ENCODE measurements at regions not wholly inside any gene's neighbourhood (a gene's known extent, or its start where the extent isn't known, plus 50 kb on each side); places are given as distances from the start of the nearest gene placed in this dataset.

DNA sequence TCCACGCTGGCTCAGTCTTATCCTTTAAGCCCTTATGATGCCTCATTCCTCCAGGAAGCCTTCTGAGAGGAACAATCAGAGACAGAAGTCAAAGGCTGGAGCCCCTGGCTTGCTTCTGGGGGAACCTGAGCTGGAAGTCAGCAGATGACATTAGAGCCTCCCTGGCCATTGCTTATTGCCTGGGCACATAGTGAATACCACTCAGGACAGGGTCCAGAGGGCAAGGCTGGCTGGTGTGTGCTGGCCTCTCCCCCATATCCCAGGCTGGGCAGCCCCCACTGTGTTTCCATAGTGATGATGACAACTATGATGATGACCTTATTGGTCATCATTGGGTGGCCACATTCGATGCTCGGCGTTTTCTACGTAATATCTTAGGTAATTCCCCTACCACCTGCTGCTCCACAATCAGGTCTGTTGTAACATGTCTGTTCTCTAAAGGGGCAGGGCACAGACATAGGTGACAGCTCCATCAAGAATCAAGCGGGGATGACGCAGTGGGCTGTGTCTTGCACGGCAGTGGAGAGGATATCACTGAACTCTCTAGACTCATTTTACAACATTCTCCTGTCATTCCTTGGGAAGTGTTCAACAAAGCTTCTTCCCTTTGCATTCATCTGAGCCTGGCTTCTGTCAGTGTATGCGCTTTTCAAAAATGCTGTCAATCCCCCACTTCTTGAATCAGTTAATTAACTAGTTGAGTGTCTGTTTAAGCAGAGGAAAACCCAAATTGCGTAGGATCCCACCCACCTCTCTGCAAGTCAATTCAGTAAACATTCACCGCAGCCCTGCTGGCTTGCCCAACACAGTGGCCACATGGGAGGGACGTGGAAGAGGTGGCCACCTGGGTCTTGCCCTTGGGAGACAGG, 89.4 kb upstream of the TSHZ3 start:
- no peak overlapping the region for H3K4me2 ChIP-seq
- WGBS (ENCODE audit: missing lambda C conversion rate): 22% methylated on average over 12 of the region's 12 CpGs
- ChIA-PET CTCF (interaction anchor here (1.2 to 1.7 kb wide), 3 partner anchors 13 to 29 kb away, joined by 3 to 5 read pairs (median 3); no protein-coding TSS in a partner anchor), POLR2A (no interaction called here)
- ATAC-seq (no peak), FAIRE-seq (no peak), DNase-seq (ENCODE audit: low read depth in 1 of 2, low spot score in 1 of 2) (no peak)
- no peak overlapping the region for H3K27ac ChIP-seq
- H3K4me1 ChIP-seq: no peaks in the 10 kb centered on the region
- no peak overlapping the region for H3K4me3 ChIP-seq
- H3K9me3 ChIP-seq: peaks cover 41% of the 10 kb centered on the region
- TF ChIP-seq RNF2 (IDR thresholded peaks at IDR 0.05; ENCODE audit: borderline replicate concordance, low read depth) (no peak), RARB (CRISPR knock-in tag; IDR thresholded peaks at IDR 0.05) (no peak), CEBPB (IDR thresholded peaks at IDR 0.05) (no peak), NPAS2 (CRISPR knock-in tag; IDR thresholded peaks at IDR 0.05; ENCODE audit: borderline replicate concordance) (no peak), CBX8 (IDR thresholded peaks at IDR 0.05) (no peak), HOXB13 (CRISPR knock-in tag; IDR thresholded peaks at IDR 0.05; ENCODE audit: low read depth) (no peak), HOXB5 (CRISPR knock-in tag; IDR thresholded peaks at IDR 0.05) (no peak), PHF8 (IDR thresholded peaks at IDR 0.05; ENCODE audit: borderline replicate concordance, low read depth) (no peak), TFCP2L1 (CRISPR knock-in tag; IDR thresholded peaks at IDR 0.05) (no peak), KDM5A (IDR thresholded peaks at IDR 0.05) (no peak)
- TF ChIP-seq, protein P1, sequence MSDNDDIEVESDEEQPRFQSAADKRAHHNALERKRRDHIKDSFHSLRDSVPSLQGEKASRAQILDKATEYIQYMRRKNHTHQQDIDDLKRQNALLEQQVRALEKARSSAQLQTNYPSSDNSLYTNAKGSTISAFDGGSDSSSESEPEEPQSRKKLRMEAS (IDR thresholded peaks at IDR 0.05): no peak

GRCh38 chr19:31439270-31439573, 90.0 kb upstream of the TSHZ3 start:
- ChIA-PET CTCF (interaction anchor here (1.2 to 1.7 kb wide), 3 partner anchors 12 to 29 kb away, joined by 3 to 5 read pairs (median 3); no protein-coding TSS in a partner anchor), POLR2A (no interaction called here)
- H3K27ac ChIP-seq: no peak overlapping the region
- DNase-seq (ENCODE audit: low read depth in 1 of 2, low spot score in 1 of 2) (no peak), ATAC-seq (no peak), FAIRE-seq (no peak)
- peaks cover 40% of the 10 kb centered on the region for H3K9me3 ChIP-seq
- H3K4me1 ChIP-seq: no peaks in the 10 kb centered on the region
- TF ChIP-seq POLR2AphosphoS2 (conservative IDR thresholded peaks at IDR 0.05; ENCODE audit: low read length): no peak
- no peak for TF ChIP-seq RARB (CRISPR knock-in tag; IDR thresholded peaks at IDR 0.05)
- TF ChIP-seq JUNB (IDR thresholded peaks at IDR 0.05): no peak
- TF ChIP-seq, protein P1 (IDR thresholded peaks at IDR 0.05): no peak
- TF ChIP-seq MYC (IDR thresholded peaks at IDR 0.05; ENCODE audit: borderline replicate concordance, low read length): no peak
- TF ChIP-seq, protein P2, sequence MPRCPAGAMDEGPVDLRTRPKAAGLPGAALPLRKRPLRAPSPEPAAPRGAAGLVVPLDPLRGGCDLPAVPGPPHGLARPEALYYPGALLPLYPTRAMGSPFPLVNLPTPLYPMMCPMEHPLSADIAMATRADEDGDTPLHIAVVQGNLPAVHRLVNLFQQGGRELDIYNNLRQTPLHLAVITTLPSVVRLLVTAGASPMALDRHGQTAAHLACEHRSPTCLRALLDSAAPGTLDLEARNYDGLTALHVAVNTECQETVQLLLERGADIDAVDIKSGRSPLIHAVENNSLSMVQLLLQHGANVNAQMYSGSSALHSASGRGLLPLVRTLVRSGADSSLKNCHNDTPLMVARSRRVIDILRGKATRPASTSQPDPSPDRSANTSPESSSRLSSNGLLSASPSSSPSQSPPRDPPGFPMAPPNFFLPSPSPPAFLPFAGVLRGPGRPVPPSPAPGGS (IDR thresholded peaks at IDR 0.05): no peak
- no peak for TF ChIP-seq HOXB5 (CRISPR knock-in tag; IDR thresholded peaks at IDR 0.05)
- TF ChIP-seq, protein P3, sequence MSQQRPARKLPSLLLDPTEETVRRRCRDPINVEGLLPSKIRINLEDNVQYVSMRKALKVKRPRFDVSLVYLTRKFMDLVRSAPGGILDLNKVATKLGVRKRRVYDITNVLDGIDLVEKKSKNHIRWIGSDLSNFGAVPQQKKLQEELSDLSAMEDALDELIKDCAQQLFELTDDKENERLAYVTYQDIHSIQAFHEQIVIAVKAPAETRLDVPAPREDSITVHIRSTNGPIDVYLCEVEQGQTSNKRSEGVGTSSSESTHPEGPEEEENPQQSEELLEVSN (IDR thresholded peaks at IDR 0.05; ENCODE audit: borderline replicate concordance, low read depth): no peak
- TF ChIP-seq HEYL (CRISPR knock-in tag; IDR thresholded peaks at IDR 0.05): no peak
- no peak for TF ChIP-seq NPAS2 (CRISPR knock-in tag; IDR thresholded peaks at IDR 0.05; ENCODE audit: borderline replicate concordance)
- no peak for TF ChIP-seq RCOR1 (IDR thresholded peaks at IDR 0.05; ENCODE audit: low read depth, low read length)
- TF ChIP-seq ZC3H11A (IDR thresholded peaks at IDR 0.05): no peak
- no peak for TF ChIP-seq MAFK (IDR thresholded peaks at IDR 0.05; ENCODE audit: partially characterized antibody)
- TF ChIP-seq TFCP2L1 (CRISPR knock-in tag; IDR thresholded peaks at IDR 0.05): no peak
- no peak for TF ChIP-seq CHD4 (IDR thresholded peaks at IDR 0.05; ENCODE audit: borderline replicate concordance)
- TF ChIP-seq KDM5A (IDR thresholded peaks at IDR 0.05): no peak
- H3K4me2 ChIP-seq: no peak overlapping the region
- 19% methylated on average over 4 of the region's 4 CpGs for WGBS (ENCODE audit: missing lambda C conversion rate)
- H3K4me3 ChIP-seq: no peak overlapping the region

All from A549 (cell line).